ENCODE measurements at regions not wholly inside any gene's neighbourhood (a gene's known extent, or its start where the extent isn't known, plus 50 kb on each side); places are given as distances from the start of the nearest gene placed in this dataset.

GRCh38 chr6:88302769-88303225 is 136.7 kb upstream of the CNR1 start:
- no peak for TF ChIP-seq EZH2 (IDR thresholded peaks at IDR 0.05)
- no peak for TF ChIP-seq POLR2AphosphoS5 (IDR thresholded peaks at IDR 0.05; ENCODE audit: borderline replicate concordance, low read depth, low read length)
- TF ChIP-seq FOXP2 (optimal IDR thresholded peaks at IDR 0.05; ENCODE audit: control extremely low read depth, extremely low read length, insufficient read depth), result no peak
